ENCODE measurements at regions not wholly inside any gene's neighbourhood (a gene's known extent, or its start where the extent isn't known, plus 50 kb on each side); places are given as distances from the start of the nearest gene placed in this dataset.
"Not testable (repeated sequence)": the region's sequence is repeated elsewhere in the genome, so short reads cannot be mapped to it uniquely, and the experiment has no call there.

DNA sequence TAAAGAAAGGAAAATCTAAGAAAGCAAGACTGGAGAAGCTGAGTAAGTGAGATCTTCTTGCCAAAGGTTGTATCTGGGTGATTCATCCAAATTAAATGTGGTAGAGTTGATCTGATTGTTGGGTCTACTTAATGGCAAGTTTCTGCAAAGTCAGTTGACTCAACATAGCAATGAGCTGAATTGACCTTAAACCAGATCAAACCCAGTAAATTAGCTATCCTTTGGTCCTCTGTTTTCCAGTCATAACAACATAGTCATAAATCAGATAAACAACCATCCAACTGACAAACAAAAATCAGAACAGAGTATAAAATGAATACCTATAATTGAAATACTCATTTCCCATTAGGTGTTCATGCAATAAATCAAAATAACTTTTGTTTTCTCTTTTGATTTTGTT, 142.6 kb upstream of the CFAP20DC start:
- H3K4me3 Mint-ChIP-seq, result no peak overlapping the region
- H3K9me3 Mint-ChIP-seq, result no peaks in the 10 kb centered on the region
- H3K36me3 Mint-ChIP-seq (ENCODE audit: low read depth), result no peaks in the 10 kb centered on the region
- ChIA-PET POLR2A (no interaction called here), CTCF (interaction anchor here (0.9 kb wide), 1 partner anchor 141 kb away, joined by 5 read pairs; no protein-coding TSS in a partner anchor)
- no peak overlapping the region for H3K27ac Mint-ChIP-seq
- no peak for DNase-seq
- peaks cover 4% of the 10 kb centered on the region for H3K27me3 Mint-ChIP-seq
- H3K4me1 Mint-ChIP-seq, result no peaks in the 10 kb centered on the region

DNA sequence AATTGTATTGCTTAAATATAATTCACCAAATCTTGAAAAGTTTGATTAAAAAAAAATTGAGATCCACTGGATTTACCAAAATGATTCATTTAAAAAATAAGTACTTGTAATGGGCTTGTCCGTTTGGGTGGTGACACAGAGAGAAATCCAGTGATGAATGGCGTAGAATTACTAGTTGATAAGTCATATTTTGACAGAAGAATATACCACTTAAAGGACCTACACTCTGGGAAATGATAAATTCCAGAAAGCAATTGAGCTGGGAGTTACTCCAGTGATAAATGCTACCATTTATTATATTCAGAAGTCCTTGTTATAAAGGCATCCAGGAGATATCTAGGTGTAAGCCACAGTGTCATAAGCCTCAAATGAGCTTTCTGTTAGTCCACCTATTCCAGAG, 141.8 kb upstream of the CFAP20DC start:
- H3K36me3 Mint-ChIP-seq (ENCODE audit: low read depth), result no peaks in the 10 kb centered on the region
- no peak overlapping the region for H3K4me3 Mint-ChIP-seq
- POLR2A ChIA-PET, result no interaction called here
- no peak for DNase-seq
- no peaks in the 10 kb centered on the region for H3K4me1 Mint-ChIP-seq
- no peak overlapping the region for H3K27ac Mint-ChIP-seq
- peaks cover 4% of the 10 kb centered on the region for H3K27me3 Mint-ChIP-seq
- H3K9me3 Mint-ChIP-seq, result no peaks in the 10 kb centered on the region
- CTCF ChIA-PET, result no interaction called here

DNA sequence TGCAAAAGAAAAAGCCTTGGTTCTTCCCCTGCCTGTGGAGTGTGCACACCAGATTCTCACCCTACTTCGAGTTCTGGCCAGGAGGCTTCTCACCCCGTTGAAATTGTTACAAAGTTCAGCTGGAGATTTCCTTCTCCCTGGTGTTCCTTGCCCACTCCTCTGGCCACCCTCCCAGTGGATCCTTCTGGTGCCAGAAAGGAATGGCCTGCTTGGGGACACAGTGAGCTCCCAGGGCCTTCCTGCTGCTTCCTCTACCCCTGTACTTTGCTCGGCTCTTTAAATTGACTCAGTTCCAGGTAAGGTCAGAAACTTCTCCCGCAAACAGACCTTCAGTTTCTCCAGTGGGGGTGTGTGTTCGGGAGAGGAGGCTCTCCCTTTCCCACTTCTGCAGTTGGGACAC, 140.1 kb upstream of the CFAP20DC start:
- ChIA-PET POLR2A (no interaction called here), CTCF (no interaction called here)
- Mint-ChIP-seq H3K27me3 (peaks cover 4% of the 10 kb centered on the region), H3K4me3 (no peak overlapping the region), H3K4me1 (no peaks in the 10 kb centered on the region), H3K27ac (no peak overlapping the region), H3K9me3 (no peaks in the 10 kb centered on the region), H3K36me3 (ENCODE audit: low read depth) (no peaks in the 10 kb centered on the region)
- DNase-seq, result no peak

DNA sequence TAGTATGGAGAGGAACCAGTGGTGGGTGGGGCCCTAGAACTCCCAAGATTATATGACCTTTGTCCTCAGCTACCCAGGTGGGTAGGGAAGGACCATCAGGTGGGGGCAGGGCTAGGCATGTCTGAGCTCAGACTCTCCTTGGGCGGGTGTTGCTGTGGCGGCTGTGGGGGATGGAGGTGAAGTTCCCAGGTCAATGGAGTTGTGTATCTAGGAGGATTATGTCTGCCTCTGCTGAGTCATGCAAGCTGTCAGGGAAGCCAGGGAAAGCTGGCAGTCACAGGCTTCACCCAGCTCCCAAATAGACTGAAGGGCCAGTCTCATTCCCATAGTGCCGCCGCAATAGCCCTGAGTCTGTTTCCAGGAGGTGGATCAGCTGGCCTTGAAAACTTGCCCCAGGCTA, 139.7 kb upstream of the CFAP20DC start:
- Mint-ChIP-seq H3K27me3 (peaks cover 4% of the 10 kb centered on the region), H3K9me3 (no peaks in the 10 kb centered on the region), H3K4me3 (no peak overlapping the region), H3K27ac (no peak overlapping the region), H3K36me3 (ENCODE audit: low read depth) (no peaks in the 10 kb centered on the region), H3K4me1 (no peaks in the 10 kb centered on the region)
- POLR2A ChIA-PET, result no interaction called here
- CTCF ChIA-PET, result no interaction called here
- no peak for DNase-seq

DNA sequence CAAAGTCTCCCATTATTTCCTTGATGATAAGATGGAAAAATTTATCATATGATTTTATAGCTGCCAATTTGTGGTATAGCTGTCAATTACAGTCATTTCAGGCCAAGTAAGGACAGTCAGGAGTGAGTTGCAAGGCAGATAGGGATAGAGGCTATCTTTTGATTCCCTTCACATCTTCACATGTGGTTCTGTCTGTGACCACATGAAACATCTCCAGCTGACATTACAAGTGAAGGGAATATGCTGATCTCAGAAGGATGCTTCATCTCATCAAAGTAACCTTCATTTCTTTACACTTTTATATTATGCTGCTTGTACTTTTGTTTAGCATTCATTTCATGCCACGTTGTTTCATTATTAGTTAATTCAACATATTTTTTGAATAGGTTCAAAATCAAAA, 136.9 kb upstream of the CFAP20DC start:
- CTCF ChIA-PET, result interaction anchor here (0.7 kb wide), 1 partner anchor 58 kb away, joined by 4 read pairs; no protein-coding TSS in a partner anchor
- Mint-ChIP-seq H3K36me3 (ENCODE audit: low read depth) (no peaks in the 10 kb centered on the region), H3K9me3 (no peaks in the 10 kb centered on the region), H3K4me1 (no peaks in the 10 kb centered on the region), H3K4me3 (no peak overlapping the region), H3K27ac (no peak overlapping the region), H3K27me3 (peaks cover 4% of the 10 kb centered on the region)
- POLR2A ChIA-PET, result no interaction called here
- no peak for DNase-seq

DNA sequence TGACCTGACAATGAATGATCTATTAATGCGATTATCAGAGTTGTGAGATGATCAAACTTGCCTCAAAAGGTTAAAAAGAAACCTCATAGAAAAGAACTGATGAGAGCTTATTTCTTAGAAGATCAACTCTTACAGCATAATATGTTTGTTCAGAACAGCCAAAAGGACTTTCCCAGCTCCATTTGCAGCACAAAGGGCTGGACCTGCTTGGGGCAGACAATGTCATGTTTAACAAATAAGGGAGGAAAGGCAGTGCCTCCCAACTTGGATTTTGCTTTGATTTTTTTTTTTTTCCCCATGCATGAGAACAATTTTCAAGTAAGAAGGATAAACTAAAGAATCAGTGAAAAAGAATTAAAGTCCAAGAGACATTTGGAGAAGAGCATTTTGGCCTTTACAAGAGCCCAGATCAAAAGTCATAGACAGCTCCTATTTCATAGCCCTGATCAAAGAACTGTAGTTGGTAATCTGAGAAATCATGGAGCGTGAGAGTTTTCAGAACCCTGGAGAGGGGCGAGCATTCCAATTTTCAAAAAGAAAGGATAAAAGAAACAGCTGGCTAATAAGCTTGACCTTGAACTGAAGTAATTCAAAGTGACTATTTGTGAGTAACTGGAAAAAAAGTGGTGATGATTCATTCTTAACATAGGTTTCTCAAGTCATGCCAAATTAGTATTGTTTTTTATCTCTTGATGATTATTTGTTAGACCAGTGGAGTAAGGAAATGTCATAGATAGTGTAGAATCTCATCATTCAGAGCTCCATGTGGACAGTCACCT, 136.0 kb upstream of the CFAP20DC start:
- Mint-ChIP-seq H3K4me3 (no peak overlapping the region), H3K27me3 (peaks cover 4% of the 10 kb centered on the region), H3K9me3 (no peaks in the 10 kb centered on the region), H3K27ac (no peak overlapping the region), H3K4me1 (no peaks in the 10 kb centered on the region), H3K36me3 (ENCODE audit: low read depth) (no peaks in the 10 kb centered on the region)
- no peak for DNase-seq
- CTCF ChIA-PET, result no interaction called here
- POLR2A ChIA-PET, result no interaction called here

DNA sequence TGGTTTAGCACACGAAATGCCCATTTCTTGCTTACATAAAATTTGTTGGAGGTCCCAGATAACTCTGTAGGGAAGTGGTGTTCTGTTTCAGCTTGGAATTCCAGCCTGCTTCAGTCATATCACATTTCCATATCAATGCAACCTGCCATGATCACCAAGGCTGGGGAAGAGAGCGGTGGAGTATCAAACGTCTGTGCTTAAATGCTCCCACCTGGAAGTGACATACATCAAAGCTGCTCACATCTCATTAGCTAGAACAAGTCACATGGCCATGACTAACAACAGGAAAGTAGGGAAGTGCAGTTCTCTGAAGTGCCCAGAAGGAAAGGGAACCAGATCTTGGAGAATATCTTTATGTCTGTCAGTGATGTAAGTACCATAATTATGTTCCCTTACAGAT, 130.2 kb upstream of the CFAP20DC start:
- Mint-ChIP-seq H3K4me3 (no peak overlapping the region), H3K27me3 (peaks cover 10% of the 10 kb centered on the region), H3K9me3 (no peaks in the 10 kb centered on the region), H3K27ac (no peak overlapping the region), H3K36me3 (ENCODE audit: low read depth) (no peaks in the 10 kb centered on the region), H3K4me1 (no peaks in the 10 kb centered on the region)
- DNase-seq, result no peak
- POLR2A ChIA-PET, result no interaction called here
- CTCF ChIA-PET, result no interaction called here

DNA sequence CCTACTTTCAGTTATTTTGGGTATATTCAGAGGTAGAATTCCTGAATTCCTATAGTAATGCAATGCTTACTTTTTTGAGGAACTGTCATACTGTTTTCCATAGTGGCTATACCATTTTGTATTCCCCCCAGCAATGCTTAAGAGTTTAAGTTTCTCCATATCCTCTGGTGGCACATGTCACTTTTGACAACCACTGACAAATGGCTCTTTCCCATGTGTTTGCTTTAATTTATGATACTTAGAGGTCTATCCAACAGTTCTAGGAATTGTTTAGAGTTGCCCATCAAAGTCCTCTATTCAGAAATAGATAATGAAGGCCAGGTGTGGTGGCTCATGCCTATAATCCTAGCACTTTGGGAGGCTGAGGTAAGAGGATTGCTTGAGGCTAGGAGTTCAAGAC, 128.9 kb upstream of the CFAP20DC start:
- CTCF ChIA-PET, result no interaction called here
- Mint-ChIP-seq H3K4me3 (no peak overlapping the region), H3K36me3 (ENCODE audit: low read depth) (no peaks in the 10 kb centered on the region), H3K9me3 (no peaks in the 10 kb centered on the region), H3K4me1 (no peaks in the 10 kb centered on the region), H3K27ac (no peak overlapping the region), H3K27me3 (peaks cover 10% of the 10 kb centered on the region)
- no peak for DNase-seq
- POLR2A ChIA-PET, result no interaction called here

DNA sequence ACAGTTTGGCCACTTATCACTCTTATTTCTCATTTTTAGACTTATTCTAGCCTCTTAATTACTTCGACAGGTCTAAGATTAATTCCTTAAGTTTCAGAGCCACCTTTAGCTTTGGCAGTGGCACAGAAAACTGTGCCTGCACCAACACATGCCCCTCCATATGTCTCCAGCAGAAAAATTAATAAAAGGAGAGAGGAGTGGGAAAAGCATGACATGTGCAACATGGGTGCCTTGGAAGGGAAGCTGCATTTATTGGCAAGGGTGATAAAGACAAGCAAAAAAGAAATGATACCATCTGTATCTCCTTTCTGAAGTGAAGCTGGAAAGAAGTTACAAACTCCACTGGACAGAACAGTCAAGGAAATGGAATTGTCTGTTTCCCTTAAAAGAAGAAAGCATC, 121.7 kb upstream of the CFAP20DC start:
- H3K27me3 Mint-ChIP-seq, result peaks cover 5% of the 10 kb centered on the region
- CTCF ChIA-PET, result interaction anchor here (0.5 kb wide), 1 partner anchor 11 kb away, joined by 5 read pairs; no protein-coding TSS in a partner anchor

DNA sequence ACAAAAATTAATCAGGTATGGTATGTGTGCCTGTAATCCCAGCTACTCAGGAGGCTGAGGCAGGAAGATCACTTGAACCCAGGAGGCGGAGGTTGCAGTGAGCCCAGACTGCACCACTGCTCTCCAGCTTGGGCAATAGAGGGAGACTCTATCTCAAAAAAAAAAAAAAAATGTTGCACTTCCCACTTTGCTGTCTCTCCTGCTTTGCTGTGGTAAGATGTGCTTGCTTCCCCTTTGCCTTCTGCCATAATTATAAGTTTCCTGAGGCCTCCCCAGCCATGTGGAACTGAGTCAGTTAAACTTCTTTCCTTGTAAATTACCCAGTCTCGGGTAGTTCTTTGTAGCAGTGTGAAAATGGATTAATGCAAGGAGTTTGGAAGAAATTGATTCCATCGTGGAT, 120.3 kb upstream of the CFAP20DC start:
- CTCF ChIA-PET; H3K27ac Mint-ChIP-seq; H3K4me3 Mint-ChIP-seq; POLR2A ChIA-PET; H3K36me3 Mint-ChIP-seq (ENCODE audit: low read depth); H3K27me3 Mint-ChIP-seq; H3K9me3 Mint-ChIP-seq; H3K4me1 Mint-ChIP-seq; DNase-seq: not testable (repeated sequence)

More for the DNA sequence above, 121.7 kb upstream of the CFAP20DC start:
- H3K36me3 Mint-ChIP-seq (ENCODE audit: low read depth), result no peaks in the 10 kb centered on the region
- POLR2A ChIA-PET, result no interaction called here
- H3K4me3 Mint-ChIP-seq, result no peak overlapping the region
- H3K9me3 Mint-ChIP-seq, result no peaks in the 10 kb centered on the region
- no peaks in the 10 kb centered on the region for H3K4me1 Mint-ChIP-seq
- no peak overlapping the region for H3K27ac Mint-ChIP-seq
- DNase-seq, result no peak

DNA sequence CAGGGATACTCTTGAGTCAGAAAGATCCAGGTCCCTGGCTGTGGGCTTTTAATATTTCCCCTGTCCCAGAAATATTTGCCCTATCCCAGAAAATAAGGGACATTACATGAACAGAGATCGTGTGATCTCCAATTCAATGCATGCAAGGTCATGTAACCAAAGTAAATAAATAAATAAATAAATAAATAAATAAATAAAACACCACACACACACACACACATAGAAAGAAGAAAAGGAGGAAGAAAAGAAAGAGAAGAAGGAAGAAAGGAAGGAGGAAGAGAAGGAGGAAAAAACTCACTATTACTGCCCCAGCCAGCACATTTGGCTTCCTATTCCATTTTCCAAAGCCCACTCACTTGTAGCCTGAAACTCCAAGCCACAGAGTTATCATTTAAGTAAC, 117.9 kb upstream of the CFAP20DC start:
- Mint-ChIP-seq H3K4me3 (no peak overlapping the region), H3K9me3 (no peaks in the 10 kb centered on the region), H3K4me1 (no peaks in the 10 kb centered on the region), H3K36me3 (ENCODE audit: low read depth) (no peaks in the 10 kb centered on the region), H3K27me3 (peaks cover 5% of the 10 kb centered on the region), H3K27ac (no peak overlapping the region)
- ChIA-PET POLR2A (no interaction called here), CTCF (no interaction called here)
- no peak for DNase-seq

DNA sequence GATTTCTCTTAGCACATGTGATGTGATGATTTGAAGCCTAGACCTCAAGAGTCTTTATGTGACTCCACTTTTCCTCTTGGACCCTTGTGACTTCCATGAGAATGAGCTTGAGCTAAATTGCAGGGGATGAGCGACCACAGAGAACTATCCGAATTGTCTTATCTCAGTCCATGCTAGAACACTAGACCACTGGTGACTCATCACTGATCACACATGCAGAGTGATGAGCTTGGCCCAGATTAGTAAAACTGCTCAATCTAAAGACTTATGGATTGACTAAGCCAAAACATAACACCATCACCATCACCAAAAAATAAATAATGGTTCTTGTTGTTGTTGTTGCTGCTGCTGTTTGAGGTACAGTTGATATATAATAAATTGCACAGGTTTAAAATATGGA, 114.1 kb upstream of the CFAP20DC start:
- H3K9me3 Mint-ChIP-seq, result no peaks in the 10 kb centered on the region
- H3K27me3 Mint-ChIP-seq, result peaks cover 5% of the 10 kb centered on the region
- H3K27ac Mint-ChIP-seq, result no peak overlapping the region
- H3K4me1 Mint-ChIP-seq, result no peaks in the 10 kb centered on the region
- CTCF ChIA-PET, result interaction anchor here (0.6 to 0.7 kb wide), 4 partner anchors 44 to 1691 kb away, joined by 3 to 5 read pairs (median 4); no protein-coding TSS in a partner anchor
- no peak for DNase-seq
- H3K36me3 Mint-ChIP-seq (ENCODE audit: low read depth), result no peaks in the 10 kb centered on the region
- POLR2A ChIA-PET, result no interaction called here
- no peak overlapping the region for H3K4me3 Mint-ChIP-seq

DNA sequence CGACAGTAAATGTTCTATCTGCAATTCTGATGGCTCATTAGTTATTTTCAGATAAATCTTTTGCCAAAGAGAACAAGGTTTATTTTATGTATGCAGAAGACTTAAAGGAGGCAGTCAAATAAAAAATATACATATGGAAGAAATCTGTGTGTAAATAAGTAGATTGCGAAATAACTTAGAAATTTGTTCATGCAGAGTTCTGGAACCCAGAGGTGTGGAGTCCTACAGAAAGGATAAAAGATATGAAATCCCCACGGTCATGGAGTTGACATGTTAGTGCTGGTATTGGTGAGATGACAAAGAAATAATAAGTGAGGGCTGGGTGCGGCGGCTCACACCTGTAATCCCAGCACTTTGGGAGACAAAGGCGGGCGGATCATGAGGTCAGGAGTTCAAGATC, 111.2 kb upstream of the CFAP20DC start:
- POLR2A ChIA-PET, result no interaction called here
- CTCF ChIA-PET, result no interaction called here

DNA sequence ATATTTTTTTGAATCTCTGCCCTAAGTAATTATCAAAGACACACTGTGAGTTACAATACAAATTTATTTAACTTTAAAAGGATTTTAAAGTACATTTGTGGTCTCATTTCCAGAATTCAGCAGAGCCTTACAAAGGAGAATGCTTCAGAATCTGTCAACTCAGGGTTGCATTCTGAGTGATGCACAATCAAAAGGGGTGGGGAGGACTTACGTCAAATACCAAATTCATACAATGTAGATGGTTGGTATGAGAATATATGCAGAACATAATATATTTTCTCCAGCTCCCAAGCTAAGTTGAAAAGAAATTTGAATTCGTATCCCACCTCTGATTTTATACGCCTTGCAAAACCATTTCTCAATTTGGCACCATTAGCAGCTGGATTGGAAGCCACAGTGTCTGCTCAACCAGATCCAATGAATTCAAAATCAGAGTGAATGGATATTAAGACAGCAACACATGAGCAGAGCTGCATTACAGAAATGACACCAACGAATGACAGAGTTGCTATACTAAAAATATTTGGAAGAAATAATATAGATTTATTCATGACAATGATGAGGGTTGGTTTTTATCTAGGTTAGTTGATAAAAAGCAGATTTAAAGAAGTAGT, 110.4 kb upstream of the CFAP20DC start:
- H3K4me1 Mint-ChIP-seq, result no peaks in the 10 kb centered on the region
- POLR2A ChIA-PET, result no interaction called here
- no peak overlapping the region for H3K4me3 Mint-ChIP-seq
- peaks cover 4% of the 10 kb centered on the region for H3K27me3 Mint-ChIP-seq
- no peaks in the 10 kb centered on the region for H3K36me3 Mint-ChIP-seq (ENCODE audit: low read depth)
- H3K27ac Mint-ChIP-seq, result no peak overlapping the region
- H3K9me3 Mint-ChIP-seq, result no peaks in the 10 kb centered on the region
- no peak for DNase-seq
- CTCF ChIA-PET, result no interaction called here

More for the DNA sequence above, 111.2 kb upstream of the CFAP20DC start:
- Mint-ChIP-seq H3K9me3 (no peaks in the 10 kb centered on the region), H3K4me1 (no peaks in the 10 kb centered on the region), H3K27me3 (peaks cover 4% of the 10 kb centered on the region), H3K27ac (no peak overlapping the region), H3K4me3 (no peak overlapping the region), H3K36me3 (ENCODE audit: low read depth) (no peaks in the 10 kb centered on the region)
- no peak for DNase-seq
